NCI-H2107 treated with DMSO at 0.1 percent for 48 hours (cell line): ENCODE measurements at regions not wholly inside any gene's neighbourhood (a gene's known extent, or its start where the extent isn't known, plus 50 kb on each side); places are given as distances from the start of the nearest gene placed in this dataset.
"Not testable (repeated sequence)": the region's sequence is repeated elsewhere in the genome, so short reads cannot be mapped to it uniquely, and the experiment has no call there.

Source experiments
- DNase-seq: peaks from one replicate; lab custom pipeline; 2025; ENCODE audit not compliant: unreplicated experiment; lab: John Stamatoyannopoulos, UW

DNA sequence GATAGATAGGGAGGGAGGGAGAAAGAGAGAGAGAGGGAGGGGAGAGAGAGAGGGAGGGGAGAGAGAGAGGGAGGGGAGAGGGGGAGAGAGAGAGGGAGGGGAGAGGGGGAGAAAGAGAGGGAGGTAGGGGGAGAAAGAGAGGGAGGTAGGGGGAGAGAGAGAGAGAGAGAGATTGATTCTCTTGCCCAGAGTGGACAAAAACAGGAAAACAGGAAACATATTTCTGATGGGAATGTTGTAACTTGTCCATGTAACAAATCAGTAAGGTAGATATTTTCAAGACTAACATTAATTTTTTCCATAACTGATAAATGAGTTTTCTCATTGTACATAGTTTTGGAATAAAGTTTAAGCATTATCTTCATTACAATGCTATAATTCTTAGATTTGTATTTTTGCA lies 811.7 kb upstream of the GRAMD2B start:
- no peak for DNase-seq

DNA sequence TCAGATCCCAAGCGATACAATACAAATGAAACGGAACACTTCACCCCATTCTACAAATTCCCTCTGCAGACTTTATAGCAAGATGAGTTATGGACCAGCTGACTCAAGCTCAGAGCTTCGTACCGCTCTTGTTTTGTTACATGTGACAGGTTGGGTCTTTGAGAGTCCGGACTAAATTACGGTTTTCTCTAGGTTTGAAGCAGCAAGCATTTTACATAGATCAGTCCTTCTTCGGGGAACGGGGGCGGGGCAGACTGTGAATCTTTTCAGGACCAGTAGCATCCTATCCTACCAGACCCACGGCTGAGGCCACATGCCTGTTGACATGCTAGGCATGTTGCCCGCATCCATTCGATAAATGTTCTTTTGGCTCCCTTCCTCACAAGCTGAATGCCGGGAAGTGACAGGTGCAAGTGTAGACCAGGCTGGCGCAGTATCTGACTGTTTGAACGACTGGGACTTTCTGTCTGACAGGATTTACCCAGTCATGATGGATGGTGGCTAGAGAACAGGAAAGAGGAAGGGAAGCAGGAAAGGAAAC lies 811.0 kb upstream of the GRAMD2B start:
- peak; percentile 88 for DNase-seq

GRCh38 chr5:125612776-125613175 lies 810.4 kb upstream of the GRAMD2B start:
- peak; percentile 88 for DNase-seq

DNA sequence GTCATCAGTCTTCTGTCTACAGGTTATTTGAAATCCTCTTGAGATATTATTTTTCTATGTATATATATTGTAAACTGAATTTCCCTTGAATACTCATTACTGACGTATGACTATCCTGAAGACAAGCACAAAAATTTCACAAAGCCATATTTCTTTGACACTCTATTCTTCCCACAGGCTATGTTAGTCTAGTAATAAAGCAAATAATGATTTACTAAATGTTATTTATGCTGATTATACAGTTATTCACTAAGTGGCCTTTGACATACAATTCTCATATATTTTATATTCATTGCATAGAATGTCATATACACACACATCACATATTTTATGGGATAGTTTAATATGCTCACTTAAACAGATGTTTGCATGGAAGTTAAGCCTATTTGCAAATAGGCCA lies 793.0 kb upstream of the GRAMD2B start:
- no peak for DNase-seq

- DNase-seq = no peak
These were observed 789.7 kb upstream of the GRAMD2B start for GRCh38 chr5:125633523-125633922.

DNA sequence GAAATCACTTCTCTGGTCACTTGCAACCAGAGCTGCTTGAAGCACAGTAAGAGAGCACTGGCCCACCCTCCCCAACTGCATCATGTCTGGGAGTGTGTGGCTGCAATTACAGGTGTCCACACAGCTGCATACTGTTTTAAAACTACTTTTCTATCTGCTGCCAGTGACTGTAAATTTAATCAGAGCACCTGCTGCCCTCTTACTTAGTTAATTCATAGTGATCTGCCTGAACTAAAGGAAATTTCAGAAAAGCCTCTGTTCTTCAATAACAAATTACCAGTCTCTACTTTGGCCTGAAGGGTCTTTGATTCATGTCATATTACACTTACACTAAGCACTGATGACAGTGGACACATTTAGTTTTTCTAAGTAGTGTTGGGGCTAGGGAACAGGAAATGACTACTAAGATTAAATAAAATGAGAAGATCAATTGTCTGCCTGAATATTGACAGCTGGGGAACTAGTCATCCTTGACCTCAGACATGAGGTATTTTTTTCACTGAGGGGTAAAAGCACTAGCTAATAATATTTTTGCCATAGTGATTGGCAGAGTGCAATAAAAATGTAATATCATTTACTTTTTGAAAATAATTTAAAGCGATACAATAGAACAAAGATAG lies 788.9 kb upstream of the GRAMD2B start:
- DNase-seq = peak; percentile 38

DNA sequence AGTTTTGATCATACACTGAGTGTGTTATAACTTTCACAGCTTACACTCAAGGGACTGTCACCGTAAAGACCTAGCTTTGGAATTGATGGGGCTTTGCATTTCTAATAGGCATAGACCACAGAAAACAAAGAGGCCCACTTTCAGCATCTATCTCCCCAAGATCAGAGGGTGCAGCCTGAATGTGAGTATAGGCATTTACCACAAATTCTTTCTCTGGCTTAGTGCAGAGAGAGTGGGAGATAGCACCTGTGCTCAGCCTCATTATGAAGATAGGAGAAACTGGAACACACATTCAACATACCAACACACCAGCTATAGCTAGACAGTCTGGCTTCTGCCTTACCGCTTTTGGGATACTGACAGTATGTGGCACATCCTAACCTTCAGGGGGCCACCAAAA lies 783.4 kb upstream of the GRAMD2B start:
- DNase-seq = no peak

- no peak for DNase-seq
These were observed 770.4 kb upstream of the GRAMD2B start for GRCh38 chr5:125652761-125653160.

DNA sequence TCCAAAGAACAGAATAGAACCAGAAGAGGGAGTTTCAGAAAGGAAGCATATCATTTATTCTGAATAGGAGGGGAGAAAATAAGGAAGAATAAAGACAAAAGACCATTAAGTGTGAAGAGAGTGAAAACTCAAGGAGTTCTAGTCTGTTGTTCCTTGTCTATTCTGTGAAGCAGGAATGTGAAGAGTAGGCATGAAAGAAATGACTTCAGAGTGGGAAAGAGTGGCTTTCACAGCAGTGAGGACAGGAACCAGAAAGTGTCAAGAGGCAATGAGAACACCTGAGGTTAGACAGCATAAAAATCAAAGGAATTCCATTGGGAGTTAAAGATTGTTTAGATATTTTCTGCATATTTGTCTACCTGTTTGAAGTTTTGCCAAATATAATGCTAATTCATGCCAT lies 768.8 kb upstream of the GRAMD2B start:
- peak; percentile 2 for DNase-seq

- DNase-seq = no peak
These were observed 768.1 kb upstream of the GRAMD2B start for GRCh38 chr5:125655156-125655555.

GRCh38 chr5:125657936-125658335 lies 765.3 kb upstream of the GRAMD2B start:
- no peak for DNase-seq

- no peak for DNase-seq
These were observed 763.7 kb upstream of the GRAMD2B start for GRCh38 chr5:125659316-125660023.

GRCh38 chr5:125660231-125660895 lies 762.8 kb upstream of the GRAMD2B start:
- no peak for DNase-seq

GRCh38 chr5:125661584-125661983 lies 761.6 kb upstream of the GRAMD2B start:
- no peak for DNase-seq

DNA sequence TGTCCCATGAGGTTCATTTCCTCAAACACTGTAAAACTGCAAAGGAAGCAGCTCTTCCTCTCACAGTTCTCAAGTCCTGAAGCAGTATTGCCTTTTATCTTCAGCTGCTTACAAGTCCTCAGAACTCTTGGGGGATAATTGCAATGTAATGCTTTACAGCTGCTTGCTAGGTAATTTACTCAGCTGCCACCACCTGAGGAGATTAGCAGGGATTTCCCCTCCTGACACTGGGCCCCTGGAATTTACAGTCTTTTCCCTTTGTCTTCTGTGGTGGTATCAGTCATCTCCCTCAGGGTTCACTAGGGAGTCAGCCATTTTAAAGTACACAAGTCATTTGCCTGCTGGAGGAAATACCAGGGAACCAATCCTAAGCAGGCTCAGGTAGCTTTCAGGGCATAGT lies 754.3 kb upstream of the GRAMD2B start:
- DNase-seq = no peak

DNA sequence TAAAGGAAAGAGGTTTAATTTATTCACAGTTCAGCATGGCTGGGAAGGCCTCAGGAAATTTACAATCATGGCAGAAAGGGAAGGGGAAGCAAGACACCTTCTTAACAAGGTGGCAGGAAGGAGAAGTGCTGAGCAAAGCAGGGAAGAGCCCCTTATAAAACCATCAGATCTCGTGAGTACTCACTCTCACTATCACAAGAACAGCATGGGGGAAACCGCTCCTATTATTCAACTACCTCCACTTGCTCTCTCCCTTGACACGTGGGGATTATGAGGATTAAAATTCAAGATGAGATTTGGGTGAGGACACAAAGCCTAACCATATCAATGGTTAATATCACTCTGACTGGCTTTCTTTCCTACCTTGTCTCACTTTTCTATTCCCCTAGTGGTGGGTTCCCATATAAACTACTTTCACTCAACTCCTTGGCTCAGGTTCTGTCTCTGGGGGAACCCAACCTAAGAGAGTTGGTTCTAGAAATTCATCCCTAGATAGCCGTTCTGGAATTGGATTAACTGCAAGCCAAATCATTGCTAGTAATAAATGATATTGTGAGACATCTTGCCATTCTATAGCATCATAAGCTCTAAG lies 749.8 kb upstream of the GRAMD2B start:
- no peak for DNase-seq

DNA sequence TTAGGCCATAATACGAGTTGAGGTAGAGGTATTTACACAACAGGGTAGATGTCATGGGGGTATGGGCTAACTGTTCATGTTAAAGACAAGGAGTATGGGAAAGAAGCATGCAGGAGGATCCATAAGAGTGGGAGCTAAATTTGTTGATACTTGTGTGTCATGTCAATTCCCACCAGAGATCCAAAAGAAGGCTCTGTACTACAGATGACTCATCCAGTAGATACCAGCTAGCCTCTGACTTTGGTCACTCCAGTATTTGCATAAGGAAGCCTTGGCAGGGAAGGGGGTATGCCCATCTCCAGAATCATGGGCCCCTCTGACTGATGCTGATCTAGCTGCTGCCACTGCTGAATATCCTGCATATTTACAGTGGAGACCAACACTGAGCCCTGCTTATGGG lies 743.7 kb upstream of the GRAMD2B start:
- no peak for DNase-seq

DNA sequence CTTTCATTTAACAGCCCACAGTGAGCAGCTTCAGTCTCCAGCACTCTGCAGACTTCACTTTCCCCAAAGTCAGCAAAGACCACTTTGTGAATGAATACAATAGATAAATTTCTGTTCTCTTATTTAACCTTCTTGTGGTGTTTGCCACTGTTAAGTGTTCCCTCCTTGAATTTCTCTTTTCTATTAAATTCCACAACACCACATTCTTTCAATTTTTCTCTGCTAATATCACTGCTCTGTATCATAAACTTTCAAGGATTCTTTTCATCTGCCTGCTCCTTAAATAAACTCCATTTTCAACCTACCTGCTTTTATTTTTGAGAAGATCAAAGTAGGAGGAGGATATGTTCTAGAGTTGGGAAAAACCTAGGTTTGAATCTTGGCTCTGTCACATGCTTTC lies 739.5 kb upstream of the GRAMD2B start:
- DNase-seq = no peak

DNA sequence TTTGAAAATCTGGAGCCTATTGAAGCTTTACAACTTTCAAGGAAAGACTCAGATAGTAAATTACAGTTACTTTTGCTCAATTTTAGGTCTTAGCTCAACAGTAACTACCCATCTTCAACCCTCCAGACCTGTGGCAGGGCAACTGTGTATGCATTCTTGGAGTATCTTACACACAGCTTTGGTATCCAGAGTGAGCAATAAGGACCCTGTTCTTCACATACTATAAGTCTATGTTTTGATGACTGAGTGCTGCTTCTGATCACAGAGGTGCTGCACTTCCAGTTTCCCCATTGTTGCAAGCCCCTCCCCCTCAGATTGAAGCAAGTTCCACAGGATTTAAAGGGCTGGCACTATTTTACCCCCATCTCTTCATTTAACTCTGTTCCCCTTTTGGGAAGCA lies 737.4 kb upstream of the GRAMD2B start:
- no peak for DNase-seq

- not testable (repeated sequence) for DNase-seq
These were observed 731.3 kb upstream of the GRAMD2B start for GRCh38 chr5:125691738-125692530.
